K562 (cell line): ENCODE measurements at regions not wholly inside any gene's neighbourhood (a gene's known extent, or its start where the extent isn't known, plus 50 kb on each side); places are given as distances from the start of the nearest gene placed in this dataset.

Experiments used
- ATAC-seq: fragments of 200-7000 bp; cut with Tn5 transposase; 3 replicates; pipeline ENCODE4 v1.9.1; 2020; ENCODE audit warnings: moderate library complexity
- BruUV-seq: library from RNA; stranded (reverse); fragments of 400-500 nt; replicated peaks from 2 replicates; lab custom pipeline; 2021; lab: Mats Ljungman, UMichigan
- CTCF ChIA-PET: fragments of 300-600 bp; formaldehyde crosslinking; extraction: SDS; loops from one replicate; lab custom pipeline; 2021; ENCODE audit warnings: low intra/inter-chr PET ratio; lab: Yijun Ruan, JAX
- POLR2A ChIA-PET: fragments of 300-600, 350-650 bp; sonication (Branson Sonifier 250); formaldehyde crosslinking; extraction: SDS; loops from one replicate; lab custom pipeline; 2021; ENCODE audit warnings: antibody characterized with exemption, inconsistent platforms; lab: Yijun Ruan, JAX
- DNase-seq, 4 experiments: peaks; one replicate each; pipeline versions ENCODE4 v3.0.0 to v3.0.0-alpha.2; 2011 to 2018; ENCODE audit warnings: low spot score in 3 of 4, mixed read lengths in 3 of 4; ENCODE audit errors: extremely low read depth in 1 of 4
- FAIRE-seq: peaks from 2 replicates; lab custom pipeline; 2011; peaks lifted over from hg19 to GRCh38; lab: Jason Lieb, UNC
- H2AFZ ChIP-seq: 2 replicates; pipeline ENCODE4 v1.6.0; 2011; ENCODE audit warnings: low read depth, low read length, control low read depth, inconsistent platforms
- H3K27ac ChIP-seq: fragments of 200-600 bp; 3 replicates; pipeline ENCODE4 v1.8.0; 2011; ENCODE audit warnings: low read depth, mild to moderate bottlenecking, control low read depth, inconsistent platforms, low read length, moderate library complexity, mixed read lengths; ENCODE audit errors: extremely low read depth
- H3K27me3 ChIP-seq, 2 experiments: fragments of 300-600 bp in 1 of 2; 2 replicates in 1 of 2; 3 replicates in 1 of 2; pipeline versions ENCODE4 v1.6.0 to v1.8.0; 2011; ENCODE audit warnings: inconsistent platforms in 2 of 2, low read length in 2 of 2, mild to moderate bottlenecking in 1 of 2, mixed read lengths in 1 of 2, moderate library complexity in 1 of 2; ENCODE audit not compliant: control insufficient read depth in 2 of 2, insufficient read depth in 2 of 2
- H3K36me3 ChIP-seq: fragments of 300-600 bp; 3 replicates; pipeline ENCODE4 v1.8.0; 2011; ENCODE audit warnings: mild to moderate bottlenecking, low read length, inconsistent platforms; ENCODE audit not compliant: control insufficient read depth, insufficient read depth
- H3K4me1 ChIP-seq, 2 experiments: fragments of 200-600 bp in 1 of 2; replicated peaks in 1 of 2; 2 replicates in 1 of 2; 3 replicates in 1 of 2; pipeline versions ENCODE4 v1.5.1 to v1.8.0; 2011; ENCODE audit warnings: inconsistent platforms in 2 of 2, low read length in 2 of 2, mild to moderate bottlenecking in 1 of 2, mixed read lengths in 1 of 2, moderate library complexity in 1 of 2; ENCODE audit not compliant: control insufficient read depth in 2 of 2, insufficient read depth in 2 of 2
- H3K4me2 ChIP-seq: 2 replicates; pipeline ENCODE4 v1.6.1; 2011; ENCODE audit warnings: low read length, control low read depth, inconsistent platforms, mixed read lengths; ENCODE audit not compliant: insufficient read depth
- H3K4me3 ChIP-seq: fragments of 200-600 bp; sonication (generic), shearing (Covaris generic); 2 replicates; pipeline ENCODE4 v1.5.1; 2016; ENCODE audit warnings: control low read depth, inconsistent platforms
- H3K79me2 ChIP-seq: fragments of 200-600 bp; 3 replicates; pipeline ENCODE4 v1.8.0; 2011; ENCODE audit warnings: low read length, inconsistent platforms; ENCODE audit not compliant: control insufficient read depth, insufficient read depth
- H3K9ac ChIP-seq, 2 experiments: 2 replicates each; pipeline versions ENCODE4 v1.6.0 to v1.6.1; 2011; ENCODE audit warnings: low read depth in 2 of 2, low read length in 2 of 2, control low read depth in 1 of 2, inconsistent platforms in 1 of 2, mild to moderate bottlenecking in 1 of 2, mixed read lengths in 1 of 2; ENCODE audit not compliant: insufficient read depth in 1 of 2
- H3K9me1 ChIP-seq: one replicate; pipeline ENCODE4 v1.6.0; 2011; ENCODE audit warnings: inconsistent platforms, mild to moderate bottlenecking, low read length, moderate library complexity; ENCODE audit not compliant: control insufficient read depth, insufficient read depth
- H3K9me3 ChIP-seq: replicated peaks from 2 replicates; pipeline ENCODE4 v1.5.1; 2011; ENCODE audit warnings: low read depth, low read length, inconsistent platforms; ENCODE audit not compliant: control insufficient read depth, insufficient read depth
- H4K20me1 ChIP-seq: replicated peaks from 2 replicates; pipeline ENCODE4 v1.6.1; 2011; ENCODE audit warnings: low read length, inconsistent platforms, mixed read lengths; ENCODE audit not compliant: control insufficient read depth, insufficient read depth
- BACH1 ChIP-seq: fragments of 200-800 bp; sonication (Bioruptor generic); IDR thresholded peaks from 2 replicates; pipeline ENCODE4 v1.6.1; 2016; ENCODE audit warnings: missing genetic modification characterization, missing compliant biosample characterization
- BCOR ChIP-seq: fragments of 450-650 bp; IDR thresholded peaks from 2 replicates; pipeline ENCODE4 v1.6.1; 2016
- CBFB ChIP-seq: sonication (generic); formaldehyde crosslinking; IDR thresholded peaks from 2 replicates; pipeline ENCODE4 v1.4.0; 2020; ENCODE audit warnings: mild to moderate bottlenecking, missing genetic modification reagents
- CREBBP ChIP-seq: IDR thresholded peaks from one replicate; pipeline ENCODE4 v1.6.1; 2012; ENCODE audit warnings: low read depth, mild to moderate bottlenecking, control low read depth, inconsistent platforms, low read length
- FOXA3 ChIP-seq, 2 experiments: fragments of 450-650 bp in 1 of 2; sonication (generic) in 1 of 2; formaldehyde crosslinking; IDR thresholded peaks in 1 of 2; conservative IDR thresholded peaks in 1 of 2; 2 replicates each; pipeline versions ENCODE4 v1.4.0 to v1.8.0; 2020 to 2022; ENCODE audit warnings: mild to moderate bottlenecking in 2 of 2, missing genetic modification reagents in 1 of 2
- FOXK1 ChIP-seq: sonication (generic); formaldehyde crosslinking; IDR thresholded peaks from 2 replicates; pipeline ENCODE4 v1.8.0; 2022; ENCODE audit warnings: missing genetic modification reagents, mild to moderate bottlenecking, borderline replicate concordance
- GATAD2B ChIP-seq: fragments of 450-650 bp; IDR thresholded peaks from 2 replicates; pipeline ENCODE4 v1.6.1; 2017; ENCODE audit warnings: mild to moderate bottlenecking, borderline replicate concordance
- L3MBTL2 ChIP-seq: fragments of 450-650 bp; IDR thresholded peaks from 2 replicates; pipeline ENCODE4 v1.6.1; 2016; ENCODE audit warnings: mild to moderate bottlenecking, moderate library complexity
- NCOR1 ChIP-seq: fragments of 450-650 bp; IDR thresholded peaks from 2 replicates; pipeline ENCODE4 v1.6.1; 2016; ENCODE audit warnings: mild to moderate bottlenecking, moderate library complexity
- NFYB ChIP-seq: IDR thresholded peaks from 2 replicates; pipeline ENCODE4 v1.6.1; 2011; ENCODE audit warnings: mild to moderate bottlenecking, moderate library complexity; ENCODE audit not compliant: insufficient read length; ENCODE audit errors: extremely low read depth
- STAT5A ChIP-seq: IDR thresholded peaks from 2 replicates; pipeline ENCODE4 v1.6.1; 2012; ENCODE audit warnings: low read length, inconsistent platforms, borderline replicate concordance
- TCF15 ChIP-seq: fragments of 250-450 bp; sonication (Bioruptor Pico); IDR thresholded peaks from 2 replicates; pipeline ENCODE4 v1.8.0; 2022; ENCODE audit warnings: moderate library complexity, mild to moderate bottlenecking, inconsistent platforms
- U2AF2 ChIP-seq: fragments of 200-400 bp; formaldehyde crosslinking; optimal IDR thresholded peaks from 2 replicates; pipeline ENCODE3; 2017; ENCODE audit warnings: low read depth, mild to moderate bottlenecking, low read length
- ZBTB17 ChIP-seq: fragments of 450-650 bp; formaldehyde crosslinking; IDR thresholded peaks from 2 replicates; pipeline ENCODE4 v1.4.0; 2020; ENCODE audit warnings: mild to moderate bottlenecking
- ZNF174 ChIP-seq: fragments of 250-450 bp; sonication (Bioruptor Pico); IDR thresholded peaks from 2 replicates; pipeline ENCODE4 v1.4.0; 2020; ENCODE audit warnings: mild to moderate bottlenecking
- ZNF212 ChIP-seq: fragments of 450-650 bp; formaldehyde crosslinking; IDR thresholded peaks from 2 replicates; pipeline ENCODE4 v1.4.0; 2020; ENCODE audit warnings: mild to moderate bottlenecking
- ZNF41 ChIP-seq: fragments of 250-450 bp; sonication (Bioruptor Pico); conservative IDR thresholded peaks from 2 replicates; pipeline ENCODE4 v1.4.0; 2020; ENCODE audit warnings: mild to moderate bottlenecking
- ZNF436 ChIP-seq: fragments of 250-450, 450-650 bp; sonication (Bioruptor Pico); formaldehyde crosslinking; IDR thresholded peaks from 2 replicates; pipeline ENCODE4 v1.7.0; 2020; ENCODE audit warnings: mild to moderate bottlenecking
- ZNF449 ChIP-seq: fragments of 250-450 bp; sonication (Bioruptor Pico); IDR thresholded peaks from 2 replicates; pipeline ENCODE4 v1.8.0; 2022; ENCODE audit warnings: moderate library complexity, mild to moderate bottlenecking, inconsistent platforms
- ZNF511 ChIP-seq: sonication (generic); formaldehyde crosslinking; IDR thresholded peaks from 2 replicates; pipeline ENCODE4 v1.8.0; 2022; ENCODE audit warnings: mild to moderate bottlenecking, missing genetic modification reagents
- ZSCAN29 ChIP-seq: fragments of 450-650 bp; IDR thresholded peaks from 2 replicates; pipeline ENCODE4 v1.6.1; 2017
- WGBS: fragments of 100-300 bp; shearing (Covaris generic); methylation state at CpG from one replicate; pipeline ENCODE4 v1.1.6; 2016; ENCODE audit warnings: low coverage, mixed read lengths; ENCODE audit not compliant: insufficient coverage; ENCODE audit errors: missing lambda C conversion rate; 5-methylcytosine and 5-hydroxymethylcytosine counted together
- in situ Hi-C: fragments of 300-500 bp; cut with MboI; formaldehyde crosslinking; loops from 4 replicates; pipeline ENCODE4 v1.15.0; 2018; ENCODE audit warnings: inconsistent platforms, mixed read lengths
- intact Hi-C: fragments of 100-400 bp; cut with micrococcal nuclease; formaldehyde crosslinking; loops from 2 replicates; pipeline ENCODE4 v1.14.2; 2022

- no peak for TF ChIP-seq ZNF436 (CRISPR knock-in tag)
- TF ChIP-seq L3MBTL2: no peak
- no peak for TF ChIP-seq ZSCAN29
- TF ChIP-seq CREBBP: no peak
- no peak for TF ChIP-seq TCF15 (CRISPR knock-in tag)
- no peak for TF ChIP-seq U2AF2
- no peak for TF ChIP-seq STAT5A
- no peak for TF ChIP-seq ZNF212 (CRISPR knock-in tag)
- no peak for TF ChIP-seq ZNF511 (CRISPR knock-in tag)
- no peak for TF ChIP-seq GATAD2B
- no peak for TF ChIP-seq ZNF174
- TF ChIP-seq BACH1 (tag): no peak
Observed at GRCh38 chr2:52501715-52502475, 1265.7 kb upstream of the CHAC2 start (continued).

GRCh38 chr2:52500561-52500960, 1267.0 kb upstream of the CHAC2 start:
- no peak for FAIRE-seq
- Histone ChIP-seq H3K36me3 (no peaks in the 10 kb centered on the region), H2AFZ (no peak overlapping the region), H3K9ac (no peak overlapping the region), H3K9me3 (no peaks in the 10 kb centered on the region; the same call in none of the 2 replicates), H3K27ac (no peak overlapping the region), H3K79me2 (no peaks in the 10 kb centered on the region), H3K4me3 (no peak overlapping the region), H3K4me2 (no peak overlapping the region), H3K27me3 (no peaks in the 10 kb centered on the region), H4K20me1 (no peaks in the 10 kb centered on the region), H3K4me1 (no peaks in the 10 kb centered on the region), H3K9me1 (no peaks in the 10 kb centered on the region)
- no TSS peak for BruUV-seq
- POLR2A ChIA-PET: no interaction called here
- intact Hi-C loops: no loop called here
- no peak for ATAC-seq
- CTCF ChIA-PET: no interaction called here
- 0% methylated on average over 2 of the region's 2 CpGs for WGBS
- DNase-seq: no peak
- in situ Hi-C loops: no loop called here
- TF ChIP-seq ZNF449 (CRISPR knock-in tag) (no peak), FOXA3 (CRISPR knock-in tag; conservative IDR thresholded peaks at IDR 0.05 in 1 of 2, IDR thresholded peaks at IDR 0.05 in 1 of 2) (no peak), FOXK1 (CRISPR knock-in tag) (no peak), BCOR (no peak), NFYB (no peak), ZNF41 (CRISPR knock-in tag) (no peak), NCOR1 (no peak), ZBTB17 (CRISPR knock-in tag) (no peak), CBFB (CRISPR knock-in tag) (no peak)
